ENCODE measurements at regions not wholly inside any gene's neighbourhood (a gene's known extent, or its start where the extent isn't known, plus 50 kb on each side); places are given as distances from the start of the nearest gene placed in this dataset.

DNA sequence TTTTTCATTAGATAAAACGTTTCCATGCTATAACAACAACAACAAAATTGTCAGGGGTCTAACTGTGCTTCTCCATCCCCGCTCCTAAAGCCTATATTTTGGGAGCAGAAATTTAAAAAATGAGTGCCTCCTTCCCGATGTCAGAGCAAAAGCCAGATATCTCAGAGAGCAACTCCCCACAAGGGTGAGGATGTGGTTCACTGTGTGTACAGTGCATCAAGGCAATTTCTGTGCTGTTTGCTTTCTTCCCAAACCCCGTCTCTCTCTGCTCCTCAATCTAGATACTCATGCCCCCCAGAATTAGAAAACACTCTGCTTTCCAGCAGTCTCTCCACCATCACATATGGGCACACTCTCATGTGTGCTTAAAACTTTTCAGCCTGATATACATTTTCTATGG, 76.7 kb upstream of the MBNL1 start:
- no peak for DNase-seq (ENCODE audit: low read depth in 2 of 2, low spot score in 1 of 2)

- no peak for DNase-seq (ENCODE audit: low read depth in 2 of 2, low spot score in 1 of 2)
Measured at GRCh38 chr3:152192936-152193672, 75.6 kb upstream of the MBNL1 start.

DNA sequence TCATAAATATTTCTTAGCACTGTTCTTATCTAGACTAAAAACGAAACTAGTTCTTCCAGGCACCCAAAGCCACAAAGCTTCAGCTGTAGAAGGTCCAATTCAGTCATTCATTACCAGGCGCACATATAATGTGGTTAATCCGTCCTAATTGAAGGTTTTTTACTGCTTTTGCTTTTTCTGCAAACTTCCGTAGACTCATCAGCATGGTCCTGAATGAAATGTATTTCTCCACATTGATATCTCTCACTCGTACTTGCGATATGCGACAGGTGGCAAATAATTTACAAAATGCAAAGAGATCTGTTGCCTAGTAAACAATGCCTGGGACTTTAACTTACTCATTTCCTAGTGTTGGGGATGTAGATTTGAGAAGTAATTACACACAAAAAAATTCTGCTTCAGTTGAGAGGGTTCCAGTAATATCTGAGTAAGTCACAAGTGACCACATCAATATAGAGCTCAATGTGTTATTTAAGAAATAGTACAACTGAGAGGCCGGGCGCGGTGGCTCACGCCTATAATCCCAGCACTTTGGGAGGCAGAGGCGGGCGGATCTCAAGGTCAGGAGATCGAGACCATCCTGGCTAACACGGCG, 75.0 kb upstream of the MBNL1 start:
- DNase-seq (ENCODE audit: low read depth in 2 of 2, low spot score in 1 of 2): no peak

DNA sequence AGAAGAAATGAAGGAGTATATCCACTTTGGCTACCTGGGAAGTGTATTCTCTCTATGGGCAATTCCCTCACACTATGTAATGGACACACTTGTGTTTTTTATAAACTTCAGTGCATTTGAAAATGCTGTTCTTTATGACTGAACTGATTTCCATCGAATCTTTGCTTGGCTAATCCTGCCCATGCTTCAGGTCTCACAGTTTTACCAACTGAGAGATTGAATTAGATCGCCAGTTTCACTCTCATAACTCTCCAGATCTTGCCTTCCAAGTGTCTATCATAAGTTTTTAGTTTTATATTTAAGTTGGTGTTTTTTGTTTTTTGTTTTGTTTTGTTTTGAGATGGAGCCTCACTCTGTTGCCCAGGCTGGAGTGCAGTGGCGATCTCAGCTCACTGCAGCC, 73.5 kb upstream of the MBNL1 start:
- DNase-seq (ENCODE audit: low read depth in 2 of 2, low spot score in 1 of 2): no peak

- no peak for DNase-seq (ENCODE audit: low read depth in 2 of 2, low spot score in 1 of 2)
Measured at GRCh38 chr3:152196782-152197181, 71.9 kb upstream of the MBNL1 start.

GRCh38 chr3:152197451-152197850, 71.3 kb upstream of the MBNL1 start:
- no peak for DNase-seq (ENCODE audit: low read depth in 2 of 2, low spot score in 1 of 2)

DNA sequence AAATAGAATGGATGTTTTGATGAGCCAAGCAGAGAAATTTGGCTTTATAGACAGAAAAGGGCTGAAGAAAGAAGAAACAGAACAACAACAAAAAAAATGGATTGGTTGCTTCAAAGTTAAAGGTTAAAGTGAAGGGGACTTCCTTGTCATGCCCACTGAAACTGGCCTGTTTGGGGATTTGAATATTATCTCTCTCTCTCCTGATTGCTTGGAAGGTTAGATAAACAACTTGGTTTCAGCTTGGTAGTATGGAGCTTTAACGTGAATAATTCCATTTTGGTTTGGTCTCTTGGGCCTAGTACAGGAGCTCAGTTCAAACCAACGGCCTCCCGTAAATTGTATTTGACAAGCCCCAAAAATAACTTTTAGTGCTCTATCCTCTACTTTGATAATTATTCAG, 70.8 kb upstream of the MBNL1 start:
- DNase-seq (ENCODE audit: low read depth in 2 of 2, low spot score in 1 of 2): no peak

DNA sequence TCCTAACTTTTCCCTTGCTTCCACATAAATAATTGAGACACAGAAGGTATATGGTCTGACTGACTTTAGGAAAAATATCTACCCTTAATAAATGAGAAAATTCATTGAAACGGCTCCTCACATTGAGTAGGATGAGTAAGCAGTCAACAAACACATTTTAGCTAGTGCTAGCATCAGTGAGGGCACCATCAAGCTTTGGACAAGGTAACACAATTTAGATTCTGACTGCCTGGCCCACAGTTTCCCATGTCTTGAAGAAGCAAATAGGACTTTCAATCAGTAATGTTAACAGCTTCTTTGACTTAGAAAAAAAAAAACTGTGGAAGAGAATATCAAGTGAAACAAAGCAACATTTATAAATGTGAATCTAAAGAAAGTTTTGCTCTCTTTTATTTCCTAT, 70.1 kb upstream of the MBNL1 start:
- no peak for DNase-seq (ENCODE audit: low read depth in 2 of 2, low spot score in 1 of 2)

DNA sequence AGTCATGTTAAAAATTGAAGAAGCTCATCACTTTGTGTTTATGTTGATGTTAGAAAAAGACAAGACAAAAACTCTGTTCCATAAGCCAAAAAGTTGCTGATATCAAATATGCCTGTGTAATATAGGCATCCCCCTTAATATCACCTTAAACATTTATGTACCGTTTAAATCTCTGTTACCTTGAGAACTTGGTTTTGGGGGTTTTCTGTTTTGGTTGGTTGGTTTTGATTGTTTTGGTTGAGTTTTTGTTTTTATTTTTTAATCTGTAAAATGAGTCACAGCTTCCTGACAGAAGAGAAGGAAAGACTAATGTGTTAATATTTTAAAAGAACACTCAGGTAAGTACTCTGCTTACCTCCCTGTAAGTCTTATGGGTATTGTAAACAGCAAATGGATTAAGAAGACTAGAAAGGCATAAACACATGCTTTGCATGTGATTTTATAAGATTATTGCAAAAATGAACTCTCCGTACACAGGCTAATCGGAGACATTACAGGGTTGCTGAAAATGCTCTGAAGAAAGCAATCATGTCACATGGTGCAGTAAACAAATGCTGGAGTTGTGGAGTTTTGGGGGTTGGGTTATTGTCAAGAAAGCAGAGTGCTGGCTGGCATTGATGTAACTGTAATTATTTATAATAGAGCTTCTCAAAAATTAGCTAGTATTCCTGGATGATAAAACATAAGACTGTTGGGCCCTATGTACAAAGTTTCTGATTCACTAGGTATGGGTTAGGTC, 69.5 kb upstream of the MBNL1 start:
- DNase-seq (ENCODE audit: low read depth in 2 of 2, low spot score in 1 of 2): no peak

DNA sequence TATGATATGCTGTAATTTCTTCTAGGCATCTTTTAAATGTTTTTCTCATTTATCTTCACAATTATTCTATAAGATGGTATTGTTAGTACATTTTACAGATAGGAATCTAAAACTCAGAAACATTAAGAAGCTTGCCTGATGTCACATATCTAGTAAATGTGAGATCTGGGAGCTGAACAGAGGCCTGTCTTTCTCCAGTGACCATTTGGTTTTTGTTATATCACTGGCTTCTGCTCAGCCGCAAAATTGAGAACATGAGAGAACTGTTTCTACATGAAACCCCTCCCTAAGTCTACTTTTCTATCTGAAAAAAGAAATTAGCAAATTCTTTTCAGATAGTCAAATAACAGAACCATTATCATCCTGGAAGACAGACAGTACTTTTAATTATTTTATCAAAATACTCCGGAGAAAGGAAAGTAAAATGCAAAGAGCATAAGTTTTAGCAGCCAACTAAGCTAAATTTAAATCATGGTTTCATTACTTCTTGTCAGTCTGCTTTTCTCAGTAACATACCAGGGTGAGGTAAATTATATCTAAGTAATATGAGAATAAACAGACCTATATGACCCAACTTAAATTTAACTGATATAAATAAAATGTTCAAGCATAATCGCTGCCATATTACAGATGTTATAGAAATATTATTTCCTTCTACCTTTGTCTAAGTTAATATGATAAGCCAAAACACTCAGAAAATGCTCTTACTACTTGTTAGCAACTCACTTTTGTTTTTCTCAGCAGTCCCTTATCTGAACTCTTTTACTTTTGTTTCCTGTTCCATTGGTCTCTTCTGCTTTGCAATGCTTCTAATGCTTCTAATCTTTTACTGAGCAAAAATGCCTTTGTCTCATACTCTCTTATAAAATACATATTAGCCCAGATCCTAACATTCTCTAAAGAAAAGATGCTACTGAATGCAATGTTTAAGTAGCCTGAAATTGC, 68.0 kb upstream of the MBNL1 start:
- DNase-seq (ENCODE audit: low read depth in 2 of 2, low spot score in 1 of 2): no peak

DNA sequence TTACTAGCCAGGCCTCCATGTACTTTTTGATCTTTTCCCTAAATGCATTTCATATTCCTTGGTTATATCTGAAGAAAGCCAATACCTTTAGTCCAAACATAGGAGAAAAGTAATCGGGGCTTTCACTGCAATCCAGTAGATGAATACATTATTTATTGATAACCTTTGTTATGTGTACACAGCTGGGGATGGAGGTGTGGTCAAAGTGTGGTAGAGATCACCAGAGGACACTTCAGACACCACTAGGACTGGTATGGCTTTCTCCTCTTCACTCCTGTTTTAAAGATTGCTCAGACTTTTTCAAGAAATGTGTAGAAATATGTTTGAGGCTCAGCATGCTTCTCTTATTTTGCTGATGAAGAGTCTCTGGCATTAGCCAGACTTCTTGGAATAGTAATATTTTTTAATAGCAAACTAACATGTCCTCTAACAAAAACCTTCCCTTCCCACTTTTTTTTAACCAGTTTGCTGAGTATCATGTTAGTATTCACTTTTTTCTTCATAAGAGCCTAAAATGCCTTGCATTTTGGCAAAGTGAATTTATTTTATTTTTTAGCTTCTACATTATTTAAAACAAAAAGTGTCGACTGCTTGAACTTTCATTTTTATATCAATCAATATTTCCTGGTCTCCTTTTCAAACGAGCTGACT, 65.6 kb upstream of the MBNL1 start:
- DNase-seq (ENCODE audit: low read depth in 2 of 2, low spot score in 1 of 2): no peak

DNA sequence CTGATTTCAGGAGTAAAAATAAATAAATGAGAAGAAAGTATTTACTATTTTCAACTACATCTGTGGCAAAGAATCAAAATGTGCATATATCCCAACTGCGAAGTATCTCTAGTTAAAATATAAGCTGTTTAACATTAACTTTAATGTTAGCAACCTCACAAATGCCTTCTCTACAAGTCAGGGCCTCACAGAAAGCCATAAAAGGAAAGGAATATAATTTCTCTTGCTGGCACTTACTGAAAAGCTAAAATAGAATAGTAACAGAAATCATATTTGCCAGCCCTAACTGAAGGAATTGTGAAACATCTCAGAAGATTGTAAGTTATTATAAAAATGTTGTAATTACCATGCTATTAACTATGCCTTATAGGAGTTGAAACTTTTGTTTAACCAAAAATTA, 65.1 kb upstream of the MBNL1 start:
- DNase-seq (ENCODE audit: low read depth in 2 of 2, low spot score in 1 of 2): no peak

DNA sequence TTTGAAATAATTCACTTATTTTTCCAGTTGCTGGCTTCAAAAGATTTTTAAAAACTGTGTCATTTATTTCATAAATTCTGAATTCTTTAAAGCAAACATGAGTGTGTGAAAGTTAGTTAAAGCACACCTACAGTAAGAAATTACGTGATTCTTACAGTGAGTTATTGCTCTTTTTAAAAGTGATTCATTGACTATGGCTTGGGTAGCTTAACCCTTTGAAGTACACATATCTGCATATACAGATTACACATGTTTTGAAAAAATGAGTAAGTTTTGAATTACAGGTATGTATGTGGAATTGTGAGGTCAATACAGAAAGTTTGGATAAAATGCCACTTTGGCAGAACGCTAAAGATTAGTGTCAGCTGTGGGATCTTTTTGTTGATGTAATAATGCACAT, 64.5 kb upstream of the MBNL1 start:
- DNase-seq (ENCODE audit: low read depth in 2 of 2, low spot score in 1 of 2): no peak

DNA sequence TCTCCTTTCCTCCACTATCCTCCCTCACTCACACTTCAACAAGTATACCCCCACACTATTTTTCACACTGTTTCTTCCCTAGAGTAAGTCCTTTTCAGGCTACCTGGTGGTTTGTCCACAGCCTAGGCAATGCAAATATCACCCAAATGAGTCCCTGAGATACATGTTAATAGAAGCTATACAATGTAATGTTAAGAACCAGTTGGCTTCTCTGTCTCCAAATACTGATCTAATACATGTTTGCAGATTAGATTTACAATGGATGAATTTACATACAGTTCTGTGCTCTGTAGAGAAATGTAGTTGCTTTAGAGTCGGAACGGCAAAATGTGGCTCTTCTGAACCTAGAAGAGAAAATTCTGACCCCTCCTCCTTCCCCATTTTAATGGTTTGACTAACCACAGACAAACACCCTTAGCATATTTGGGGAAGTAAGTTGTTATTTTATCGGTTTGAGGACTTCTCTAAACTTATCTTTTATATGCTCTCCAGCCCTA, 63.6 kb upstream of the MBNL1 start:
- no peak for DNase-seq (ENCODE audit: low read depth in 2 of 2, low spot score in 1 of 2)

DNA sequence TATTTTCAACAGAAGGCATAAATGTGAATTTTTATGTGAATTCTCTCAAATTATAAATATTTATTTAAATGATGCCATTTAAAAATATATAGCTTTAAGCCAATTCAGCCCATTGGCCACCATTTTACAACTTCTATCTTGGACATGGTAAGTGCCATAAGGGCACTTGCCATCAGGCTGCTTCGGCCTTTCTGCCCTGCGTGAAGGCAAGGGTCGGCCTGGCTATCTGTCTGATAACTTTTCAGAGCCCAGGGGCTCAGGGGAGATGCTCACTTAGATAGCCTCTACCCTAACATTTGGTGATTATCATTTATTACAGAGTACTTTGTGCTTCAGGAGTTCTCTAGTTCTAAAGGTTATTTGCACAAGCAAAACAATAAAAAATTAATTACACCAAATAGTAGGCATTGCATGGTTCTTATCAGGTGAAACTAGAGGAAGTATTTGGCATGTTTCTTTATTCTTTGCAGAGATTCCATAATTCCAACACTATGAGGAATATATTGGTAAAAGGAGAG, 62.4 kb upstream of the MBNL1 start:
- no peak for DNase-seq (ENCODE audit: low read depth in 2 of 2, low spot score in 1 of 2)

GRCh38 chr3:152208439-152208838, 60.3 kb upstream of the MBNL1 start:
- no peak for DNase-seq (ENCODE audit: low read depth in 2 of 2, low spot score in 1 of 2)

DNA sequence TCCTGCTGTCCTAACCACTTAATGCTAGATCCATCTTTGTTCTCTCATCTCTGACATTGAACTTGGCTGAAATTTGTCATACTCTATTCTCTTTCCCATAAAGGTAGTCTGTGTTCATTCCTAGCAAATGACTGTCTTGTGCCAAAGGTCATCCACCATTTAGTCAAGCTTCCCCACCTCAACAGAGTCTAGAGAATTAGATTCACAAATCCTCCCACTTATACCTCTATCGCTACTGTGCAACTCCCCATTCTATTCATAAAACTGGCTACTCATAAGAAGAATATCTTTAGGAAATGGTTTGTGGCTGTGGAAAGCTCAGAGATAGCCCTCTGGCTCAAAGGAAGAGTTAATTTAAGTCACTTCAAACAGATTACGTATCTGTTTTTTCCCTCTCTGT, 59.7 kb upstream of the MBNL1 start:
- DNase-seq (ENCODE audit: low read depth in 2 of 2, low spot score in 1 of 2): no peak

DNA sequence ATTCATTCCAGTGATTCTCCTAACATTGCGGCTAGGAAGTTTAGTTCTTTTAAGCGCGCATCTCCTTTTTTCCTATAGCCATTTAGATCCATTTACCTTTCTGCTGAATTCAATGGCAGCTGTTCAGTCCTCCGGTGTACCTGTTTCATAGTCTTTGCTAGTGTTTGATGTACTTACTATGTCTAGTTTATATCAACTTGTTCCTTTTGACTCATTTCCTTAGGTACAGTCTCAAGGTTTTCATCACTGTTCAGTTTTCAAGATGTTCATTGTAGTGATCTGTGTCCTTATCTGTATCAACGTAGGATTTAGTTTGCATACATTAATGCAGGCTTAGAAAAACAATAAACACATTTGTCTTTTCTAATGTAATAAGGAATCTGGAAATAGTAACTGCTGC, 59.0 kb upstream of the MBNL1 start:
- DNase-seq (ENCODE audit: low read depth in 2 of 2, low spot score in 1 of 2): no peak

GRCh38 chr3:152210697-152211096, 58.0 kb upstream of the MBNL1 start:
- no peak for DNase-seq (ENCODE audit: low read depth in 2 of 2, low spot score in 1 of 2)

DNA sequence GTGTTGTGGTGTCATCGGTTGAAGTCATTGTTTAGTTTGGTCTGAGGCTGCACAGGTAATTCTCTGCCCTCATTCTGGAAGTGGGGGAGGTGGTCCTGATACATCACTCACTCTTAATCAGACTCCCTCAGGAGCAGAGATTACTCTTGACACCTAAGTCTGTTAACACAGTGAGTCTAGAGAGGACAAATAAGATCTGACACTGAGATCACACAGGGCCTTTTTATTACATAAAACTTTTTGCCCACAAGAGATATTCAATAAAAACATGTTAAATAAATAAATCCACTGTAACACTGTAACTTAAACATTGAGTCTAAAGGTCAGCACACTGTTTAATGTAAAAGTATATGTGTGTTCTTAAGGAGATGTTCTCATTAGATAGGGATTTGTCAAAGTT, 57.1 kb upstream of the MBNL1 start:
- DNase-seq (ENCODE audit: low read depth in 2 of 2, low spot score in 1 of 2): no peak

GRCh38 chr3:152213203-152213602, 55.5 kb upstream of the MBNL1 start:
- DNase-seq (ENCODE audit: low read depth in 2 of 2, low spot score in 1 of 2): no peak

All from stimulated activated CD8-positive, alpha-beta memory T cell treated with anti-CD3 and anti-CD28 coated beads, Interleukin-4, amount 100 ng/mL, for 1 hour (primary cell).